ENCODE measurements at regions not wholly inside any gene's neighbourhood (a gene's known extent, or its start where the extent isn't known, plus 50 kb on each side); places are given as distances from the start of the nearest gene placed in this dataset.

- no peak overlapping the region for H3K27ac ChIP-seq
- H3K4me3 ChIP-seq, result no peak overlapping the region
Observed at GRCh38 chr10:46226900-46227558, 59.8 kb upstream of the ANTXRL start.

- Histone ChIP-seq H3K27ac (no peak overlapping the region), H3K4me3 (no peak overlapping the region)
Observed at GRCh38 chr10:46227571-46227935, 59.2 kb upstream of the ANTXRL start.

- H3K4me3 ChIP-seq, result no peak overlapping the region
- H3K27ac ChIP-seq, result peak overlapping the region in 1 of 21 experiments; percentile 19
Observed at GRCh38 chr10:46227936-46228562, 58.7 kb upstream of the ANTXRL start.

- Histone ChIP-seq H3K27ac (peak overlapping the region in 1 of 21 experiments; percentile 19), H3K4me3 (no peak overlapping the region)
Observed at GRCh38 chr10:46228563-46229071, 58.2 kb upstream of the ANTXRL start.

- H3K4me3 ChIP-seq, result no peak overlapping the region
- H3K27ac ChIP-seq, result no peak overlapping the region
Observed at GRCh38 chr10:46229144-46229563, 57.6 kb upstream of the ANTXRL start.

- no peak overlapping the region for H3K27ac ChIP-seq
- no peak overlapping the region for H3K4me3 ChIP-seq
Observed at GRCh38 chr10:46230615-46231014, 56.2 kb upstream of the ANTXRL start.

- H3K4me3 ChIP-seq, result no peak overlapping the region
- no peak overlapping the region for H3K27ac ChIP-seq
Observed at GRCh38 chr10:46231087-46231486, 55.7 kb upstream of the ANTXRL start.

GRCh38 chr10:46232084-46232483 is 54.7 kb upstream of the ANTXRL start:
- Histone ChIP-seq H3K27ac (no peak overlapping the region), H3K4me3 (no peak overlapping the region)

- no peak overlapping the region for H3K4me3 ChIP-seq
- H3K27ac ChIP-seq, result no peak overlapping the region
Observed at GRCh38 chr10:46232666-46233065, 54.1 kb upstream of the ANTXRL start.

GRCh38 chr10:46233181-46233580 is 53.6 kb upstream of the ANTXRL start:
- no peak overlapping the region for H3K4me3 ChIP-seq
- no peak overlapping the region for H3K27ac ChIP-seq

GRCh38 chr10:46234026-46234425 is 52.8 kb upstream of the ANTXRL start:
- Histone ChIP-seq H3K4me3 (no peak overlapping the region), H3K27ac (no peak overlapping the region)

- Histone ChIP-seq H3K4me3 (no peak overlapping the region), H3K27ac (no peak overlapping the region)
Observed at GRCh38 chr10:46234431-46235060, 52.3 kb upstream of the ANTXRL start.

GRCh38 chr10:46235705-46236545 is 50.9 kb upstream of the ANTXRL start:
- H3K27ac ChIP-seq, result no peak overlapping the region

GRCh38 chr10:46236546-46236887 is 50.3 kb upstream of the ANTXRL start:
- no peak overlapping the region for H3K4me3 ChIP-seq
- no peak overlapping the region for H3K27ac ChIP-seq

More at GRCh38 chr10:46235705-46236545, 50.9 kb upstream of the ANTXRL start:
- no peak overlapping the region for H3K4me3 ChIP-seq

- H3K27ac ChIP-seq, result no peak overlapping the region
Observed at GRCh38 chr10:46236941-46237681, 49.7 kb upstream of the ANTXRL start.

More at GRCh38 chr10:46236941-46237681, 49.7 kb upstream of the ANTXRL start:
- no peak overlapping the region for H3K4me3 ChIP-seq

All from skin epidermis (tissue), 12 donors.